Endodermal cell (in vitro differentiated cells): ENCODE measurements at regions not wholly inside any gene's neighbourhood (a gene's known extent, or its start where the extent isn't known, plus 50 kb on each side); places are given as distances from the start of the nearest gene placed in this dataset.
"Not testable (repeated sequence)": the region's sequence is repeated elsewhere in the genome, so short reads cannot be mapped to it uniquely, and the experiment has no call there.

ENCODE experiments used
- DNase-seq: peaks from one replicate; pipeline ENCODE4 v3.0.0-alpha.2; 2017
- H3K27ac ChIP-seq: 2 replicates; pipeline ENCODE4 v1.5.1; 2013; ENCODE audit warnings: mild to moderate bottlenecking, low read depth, low read length, moderate library complexity
- H3K27me3 ChIP-seq: 2 replicates; pipeline ENCODE4 v1.6.1; 2013; ENCODE audit warnings: mild to moderate bottlenecking, low read length, moderate library complexity; ENCODE audit not compliant: insufficient read depth, control insufficient read depth, poor library complexity, severe bottlenecking
- H3K36me3 ChIP-seq: 2 replicates; pipeline ENCODE4 v1.7.0; 2013; ENCODE audit warnings: mild to moderate bottlenecking, low read length, moderate library complexity; ENCODE audit not compliant: control insufficient read depth, insufficient read depth
- H3K4me1 ChIP-seq: one replicate; pipeline ENCODE4 v1.7.0; 2013; ENCODE audit warnings: low read length; ENCODE audit not compliant: control insufficient read depth, insufficient read depth
- H3K4me3 ChIP-seq: 2 replicates; pipeline ENCODE4 v1.5.1; 2013; ENCODE audit warnings: mild to moderate bottlenecking, low read length, moderate library complexity
- H3K9ac ChIP-seq: 2 replicates; pipeline ENCODE4 v1.6.1; 2013; ENCODE audit warnings: mild to moderate bottlenecking, low read length, moderate library complexity; ENCODE audit not compliant: poor library complexity, severe bottlenecking; ENCODE audit errors: extremely low read depth
- H3K9me3 ChIP-seq: 2 replicates; pipeline ENCODE4 v1.6.1; 2013; ENCODE audit warnings: mild to moderate bottlenecking, low read length, moderate library complexity; ENCODE audit not compliant: control insufficient read depth
- H3K27ac Mint-ChIP-seq: 2 replicates; pipeline ENCODE4 v1.8.0; 2020; ENCODE audit warnings: mixed read lengths
- H3K27me3 Mint-ChIP-seq: 2 replicates; pipeline ENCODE4 v1.8.0; 2021; ENCODE audit warnings: mild to moderate bottlenecking, mixed read lengths; ENCODE audit not compliant: insufficient read depth
- H3K36me3 Mint-ChIP-seq: 2 replicates; pipeline ENCODE4 v1.8.0; 2020; ENCODE audit warnings: low read depth, mixed read lengths
- H3K4me1 Mint-ChIP-seq: 2 replicates; pipeline ENCODE4 v1.8.0; 2020; ENCODE audit warnings: mixed read lengths
- H3K4me3 Mint-ChIP-seq: 2 replicates; pipeline ENCODE4 v1.8.0; 2020; ENCODE audit warnings: mild to moderate bottlenecking, moderate library complexity, mixed read lengths
- H3K9me3 Mint-ChIP-seq: 2 replicates; pipeline ENCODE4 v1.8.0; 2020; ENCODE audit warnings: mild to moderate bottlenecking, mixed read lengths
- WGBS, 2 experiments: methylation state at CpG; one replicate each; pipeline versions ENCODE4 v1.1.5 to v1.1.7; 2013; ENCODE audit warnings: missing lambda C conversion rate in 2 of 2, mixed read lengths in 1 of 2; ENCODE audit not compliant: insufficient coverage in 1 of 2, insufficient read length in 1 of 2; 5-methylcytosine and 5-hydroxymethylcytosine counted together
- TF ChIP-seq, protein P1 (sequence below): fragments of 200-600 bp; sonication (generic); conservative IDR thresholded peaks from 2 replicates; pipeline ENCODE4 v1.5.0; 2021; ENCODE audit warnings: antibody characterized with exemption, mild to moderate bottlenecking

DNA sequence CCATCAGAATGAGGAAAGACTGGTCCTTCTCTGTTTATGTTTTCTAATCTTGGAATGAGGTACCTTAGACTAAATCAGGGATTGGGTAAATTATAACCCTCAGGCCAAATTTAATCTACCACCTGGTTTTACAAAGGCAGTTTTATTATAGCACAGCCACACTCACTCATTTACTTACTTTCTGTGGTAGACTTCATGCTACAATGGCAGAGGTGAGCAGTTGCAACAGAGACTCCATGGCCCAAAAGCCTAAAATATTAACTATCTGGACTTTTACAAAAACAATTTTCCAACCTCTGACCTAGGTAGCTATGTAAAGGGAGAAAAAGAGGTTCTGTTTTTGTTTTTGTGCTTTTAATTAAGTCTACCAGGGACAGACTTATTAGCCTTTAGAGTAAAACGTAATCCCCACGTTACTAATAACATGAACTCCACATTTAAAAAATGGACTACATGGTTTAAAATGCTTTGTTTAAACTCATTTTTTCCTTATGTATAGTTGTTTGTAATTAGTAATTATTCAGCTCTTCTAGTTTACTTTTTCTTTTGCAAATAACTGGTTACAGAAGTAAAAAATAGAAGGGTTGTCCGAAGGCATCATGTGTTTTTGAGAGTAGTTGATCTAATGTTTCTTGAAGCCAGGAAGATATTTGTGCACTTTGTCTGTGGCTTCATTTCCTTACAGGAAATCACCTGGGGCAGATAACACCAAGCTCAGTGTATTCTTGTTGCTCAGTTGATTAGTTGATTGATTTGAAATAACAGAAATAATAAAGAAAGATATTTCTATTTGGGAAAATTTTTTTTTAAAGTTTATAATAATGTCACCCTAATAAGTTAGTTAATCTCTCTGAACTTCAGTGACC is 57.6 kb upstream of the ATP2B1 start:
- H3K9ac ChIP-seq: no peak overlapping the region

DNA sequence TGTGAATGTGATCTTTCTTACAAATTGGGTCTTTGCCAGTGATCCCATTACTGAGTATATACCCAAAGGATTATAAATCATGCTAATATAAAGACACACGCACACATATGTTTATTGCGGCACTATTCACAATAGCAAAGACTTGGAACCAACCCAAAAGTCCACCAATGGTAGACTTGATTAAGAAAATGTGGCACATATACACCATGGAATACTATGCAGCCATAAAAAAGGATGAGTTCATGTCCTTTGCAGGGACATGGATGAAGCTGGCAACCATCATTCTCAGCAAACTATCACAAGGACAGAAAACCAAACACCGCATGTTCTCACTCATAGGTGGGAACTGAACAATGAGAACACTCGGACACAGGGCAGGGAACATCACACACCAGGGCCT is 55.5 kb upstream of the ATP2B1 start:
- H3K36me3 ChIP-seq, H3K4me1 ChIP-seq, H3K4me3 ChIP-seq, H3K27me3 Mint-ChIP-seq, H3K9ac ChIP-seq, H3K36me3 Mint-ChIP-seq, H3K27ac ChIP-seq, H3K27me3 ChIP-seq, H3K27ac Mint-ChIP-seq, H3K4me1 Mint-ChIP-seq, H3K4me3 Mint-ChIP-seq, H3K9me3 ChIP-seq, H3K9me3 Mint-ChIP-seq, DNase-seq: not testable (repeated sequence)
- 90 to 92% methylated on average over 2 to 4 of the region's 4 CpGs for WGBS, 2 experiments

More for the DNA sequence above, 57.6 kb upstream of the ATP2B1 start:
- Mint-ChIP-seq H3K4me1 (no peaks in the 10 kb centered on the region), H3K27ac (no peak overlapping the region), H3K36me3 (no peaks in the 10 kb centered on the region), H3K4me3 (no peak overlapping the region), H3K9me3 (no peaks in the 10 kb centered on the region), H3K27me3 (no peaks in the 10 kb centered on the region)
- Histone ChIP-seq H3K4me3 (no peak overlapping the region), H3K9me3 (peaks cover 4% of the 10 kb centered on the region), H3K4me1 (no peaks in the 10 kb centered on the region), H3K27ac (no peak overlapping the region), H3K36me3 (no peaks in the 10 kb centered on the region), H3K27me3 (no peaks in the 10 kb centered on the region)
- TF ChIP-seq, protein P1, sequence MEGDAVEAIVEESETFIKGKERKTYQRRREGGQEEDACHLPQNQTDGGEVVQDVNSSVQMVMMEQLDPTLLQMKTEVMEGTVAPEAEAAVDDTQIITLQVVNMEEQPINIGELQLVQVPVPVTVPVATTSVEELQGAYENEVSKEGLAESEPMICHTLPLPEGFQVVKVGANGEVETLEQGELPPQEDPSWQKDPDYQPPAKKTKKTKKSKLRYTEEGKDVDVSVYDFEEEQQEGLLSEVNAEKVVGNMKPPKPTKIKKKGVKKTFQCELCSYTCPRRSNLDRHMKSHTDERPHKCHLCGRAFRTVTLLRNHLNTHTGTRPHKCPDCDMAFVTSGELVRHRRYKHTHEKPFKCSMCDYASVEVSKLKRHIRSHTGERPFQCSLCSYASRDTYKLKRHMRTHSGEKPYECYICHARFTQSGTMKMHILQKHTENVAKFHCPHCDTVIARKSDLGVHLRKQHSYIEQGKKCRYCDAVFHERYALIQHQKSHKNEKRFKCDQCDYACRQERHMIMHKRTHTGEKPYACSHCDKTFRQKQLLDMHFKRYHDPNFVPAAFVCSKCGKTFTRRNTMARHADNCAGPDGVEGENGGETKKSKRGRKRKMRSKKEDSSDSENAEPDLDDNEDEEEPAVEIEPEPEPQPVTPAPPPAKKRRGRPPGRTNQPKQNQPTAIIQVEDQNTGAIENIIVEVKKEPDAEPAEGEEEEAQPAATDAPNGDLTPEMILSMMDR: no peak
- DNase-seq: no peak
- 83 to 94% methylated on average over 1 of the region's 3 CpGs for WGBS, 2 experiments

DNA sequence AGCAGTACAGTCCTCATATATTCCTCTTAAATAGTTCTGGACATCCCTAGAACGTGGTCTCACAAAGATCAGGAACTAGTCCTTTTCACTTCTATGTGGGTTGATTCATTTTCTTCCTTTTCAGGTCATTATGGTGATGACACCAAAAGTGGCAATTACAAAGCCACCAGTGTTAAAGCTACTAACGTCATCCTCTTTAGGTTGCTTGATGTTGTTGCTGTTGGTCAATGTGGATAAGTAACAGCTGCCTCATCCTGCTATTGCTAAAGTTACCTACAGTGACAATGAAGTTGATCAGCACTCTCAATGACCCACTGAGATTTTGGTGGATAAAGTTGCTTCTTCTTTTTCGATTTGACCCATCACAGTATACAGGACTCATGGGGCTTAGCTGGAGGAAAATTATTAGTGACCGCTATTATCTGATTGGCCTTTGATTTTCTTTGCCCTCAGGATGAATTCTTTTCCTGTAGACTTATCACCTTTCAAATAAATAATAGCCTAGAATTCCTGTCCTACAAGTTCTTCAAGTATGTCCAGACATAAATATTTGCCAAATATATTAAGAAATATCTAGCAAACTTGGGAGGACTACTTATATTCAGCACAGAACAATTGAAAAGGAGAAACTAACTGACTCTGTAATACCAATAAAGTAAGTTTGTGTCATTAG is 54.0 kb upstream of the ATP2B1 start:
- no peaks in the 10 kb centered on the region for H3K4me1 Mint-ChIP-seq
- no peak overlapping the region for H3K27ac Mint-ChIP-seq
- Histone ChIP-seq H3K9me3 (peaks cover 2% of the 10 kb centered on the region), H3K27ac (no peak overlapping the region), H3K9ac (no peak overlapping the region), H3K4me1 (no peaks in the 10 kb centered on the region), H3K36me3 (no peaks in the 10 kb centered on the region), H3K27me3 (no peaks in the 10 kb centered on the region), H3K4me3 (no peak overlapping the region)
- no peaks in the 10 kb centered on the region for H3K36me3 Mint-ChIP-seq
- H3K4me3 Mint-ChIP-seq: no peak overlapping the region
- no peaks in the 10 kb centered on the region for H3K27me3 Mint-ChIP-seq
- DNase-seq: no peak
- WGBS, 2 experiments: 85 to 90% methylated on average over 4 of the region's 4 CpGs
- TF ChIP-seq, protein P1: no peak
- H3K9me3 Mint-ChIP-seq: no peaks in the 10 kb centered on the region
